IPS-15b (cell line): ENCODE measurements at regions not wholly inside any gene's neighbourhood (a gene's known extent, or its start where the extent isn't known, plus 50 kb on each side); places are given as distances from the start of the nearest gene placed in this dataset.

Experiments used
- H3K27me3 ChIP-seq: one replicate; pipeline ENCODE4 v1.6.1; 2013; ENCODE audit warnings: low read length; ENCODE audit not compliant: control insufficient read depth, insufficient read depth
- H3K36me3 ChIP-seq: one replicate; pipeline ENCODE4 v1.6.1; 2013; ENCODE audit warnings: low read length; ENCODE audit not compliant: control insufficient read depth, insufficient read depth
- H3K4me1 ChIP-seq: one replicate; pipeline ENCODE4 v1.6.1; 2013; ENCODE audit warnings: mild to moderate bottlenecking, low read length; ENCODE audit not compliant: control insufficient read depth, insufficient read depth
- H3K4me3 ChIP-seq: one replicate; pipeline ENCODE4 v1.5.1; 2013; ENCODE audit warnings: low read depth, low read length
- H3K9ac ChIP-seq: one replicate; pipeline ENCODE4 v1.6.1; 2013; ENCODE audit warnings: low read depth, mild to moderate bottlenecking, low read length
- H3K9me3 ChIP-seq: one replicate; pipeline ENCODE4 v1.6.1; 2013; ENCODE audit warnings: mild to moderate bottlenecking, low read length; ENCODE audit not compliant: control insufficient read depth, insufficient read depth

GRCh38 chr2:117684919-117685318 is 129.6 kb upstream of the DDX18 start:
- Histone ChIP-seq H3K9me3 (no peaks in the 10 kb centered on the region), H3K36me3 (no peaks in the 10 kb centered on the region), H3K27me3 (no peaks in the 10 kb centered on the region), H3K9ac (no peak overlapping the region), H3K4me3 (no peak overlapping the region), H3K4me1 (peaks cover 6% of the 10 kb centered on the region)

- H3K9ac ChIP-seq, result no peak overlapping the region
- no peaks in the 10 kb centered on the region for H3K9me3 ChIP-seq
- no peaks in the 10 kb centered on the region for H3K27me3 ChIP-seq
- H3K36me3 ChIP-seq, result no peaks in the 10 kb centered on the region
- H3K4me1 ChIP-seq, result peaks cover 1% of the 10 kb centered on the region
- H3K4me3 ChIP-seq, result no peak overlapping the region
Measured at GRCh38 chr2:117686699-117687098, 127.8 kb upstream of the DDX18 start.

GRCh38 chr2:117691595-117691994 is 122.9 kb upstream of the DDX18 start:
- no peak overlapping the region for H3K4me3 ChIP-seq
- H3K4me1 ChIP-seq, result peaks cover 6% of the 10 kb centered on the region
- no peaks in the 10 kb centered on the region for H3K9me3 ChIP-seq
- H3K9ac ChIP-seq, result no peak overlapping the region
- H3K27me3 ChIP-seq, result no peaks in the 10 kb centered on the region
- no peaks in the 10 kb centered on the region for H3K36me3 ChIP-seq

GRCh38 chr2:117692001-117692763 is 122.3 kb upstream of the DDX18 start:
- Histone ChIP-seq H3K27me3 (no peaks in the 10 kb centered on the region), H3K4me3 (no peak overlapping the region), H3K9ac (no peak overlapping the region), H3K36me3 (no peaks in the 10 kb centered on the region), H3K9me3 (no peaks in the 10 kb centered on the region), H3K4me1 (peaks cover 6% of the 10 kb centered on the region)

GRCh38 chr2:117693154-117693553 is 121.3 kb upstream of the DDX18 start:
- peaks cover 6% of the 10 kb centered on the region for H3K4me1 ChIP-seq
- H3K36me3 ChIP-seq, result no peaks in the 10 kb centered on the region
- no peak overlapping the region for H3K4me3 ChIP-seq
- H3K27me3 ChIP-seq, result no peaks in the 10 kb centered on the region
- no peak overlapping the region for H3K9ac ChIP-seq
- no peaks in the 10 kb centered on the region for H3K9me3 ChIP-seq

- Histone ChIP-seq H3K9me3 (no peaks in the 10 kb centered on the region), H3K9ac (no peak overlapping the region), H3K27me3 (no peaks in the 10 kb centered on the region)
Measured at GRCh38 chr2:117693651-117694050, 120.8 kb upstream of the DDX18 start.

GRCh38 chr2:117698287-117698686 is 116.2 kb upstream of the DDX18 start:
- Histone ChIP-seq H3K9me3 (no peaks in the 10 kb centered on the region), H3K4me1 (no peaks in the 10 kb centered on the region), H3K4me3 (no peak overlapping the region), H3K9ac (no peak overlapping the region), H3K36me3 (no peaks in the 10 kb centered on the region), H3K27me3 (no peaks in the 10 kb centered on the region)

More at GRCh38 chr2:117693651-117694050, 120.8 kb upstream of the DDX18 start:
- peaks cover 6% of the 10 kb centered on the region for H3K4me1 ChIP-seq
- no peak overlapping the region for H3K4me3 ChIP-seq
- no peaks in the 10 kb centered on the region for H3K36me3 ChIP-seq

- H3K9ac ChIP-seq, result no peak overlapping the region
- no peaks in the 10 kb centered on the region for H3K27me3 ChIP-seq
- H3K4me3 ChIP-seq, result no peak overlapping the region
- no peaks in the 10 kb centered on the region for H3K4me1 ChIP-seq
- H3K36me3 ChIP-seq, result no peaks in the 10 kb centered on the region
- H3K9me3 ChIP-seq, result no peaks in the 10 kb centered on the region
Measured at GRCh38 chr2:117698819-117699218, 115.7 kb upstream of the DDX18 start.

- no peaks in the 10 kb centered on the region for H3K4me1 ChIP-seq
- H3K9me3 ChIP-seq, result no peaks in the 10 kb centered on the region
- H3K27me3 ChIP-seq, result no peaks in the 10 kb centered on the region
- no peak overlapping the region for H3K4me3 ChIP-seq
- H3K36me3 ChIP-seq, result no peaks in the 10 kb centered on the region
- H3K9ac ChIP-seq, result no peak overlapping the region
Measured at GRCh38 chr2:117700471-117700870, 114.0 kb upstream of the DDX18 start.

GRCh38 chr2:117701365-117701764 is 113.1 kb upstream of the DDX18 start:
- H3K9me3 ChIP-seq, result no peaks in the 10 kb centered on the region
- H3K4me3 ChIP-seq, result no peak overlapping the region
- no peaks in the 10 kb centered on the region for H3K36me3 ChIP-seq
- no peak overlapping the region for H3K9ac ChIP-seq
- no peaks in the 10 kb centered on the region for H3K27me3 ChIP-seq
- H3K4me1 ChIP-seq, result no peaks in the 10 kb centered on the region

- Histone ChIP-seq H3K9me3 (no peaks in the 10 kb centered on the region), H3K4me3 (no peak overlapping the region), H3K36me3 (no peaks in the 10 kb centered on the region), H3K27me3 (no peaks in the 10 kb centered on the region), H3K4me1 (no peaks in the 10 kb centered on the region), H3K9ac (no peak overlapping the region)
Measured at GRCh38 chr2:117702098-117702497, 112.4 kb upstream of the DDX18 start.

- no peaks in the 10 kb centered on the region for H3K27me3 ChIP-seq
- H3K9me3 ChIP-seq, result no peaks in the 10 kb centered on the region
- H3K9ac ChIP-seq, result no peak overlapping the region
Measured at GRCh38 chr2:117703858-117704257, 110.6 kb upstream of the DDX18 start.

More at GRCh38 chr2:117703858-117704257, 110.6 kb upstream of the DDX18 start:
- H3K4me1 ChIP-seq, result no peaks in the 10 kb centered on the region
- no peak overlapping the region for H3K4me3 ChIP-seq
- no peaks in the 10 kb centered on the region for H3K36me3 ChIP-seq
